GM12891 (cell line): ENCODE measurements at regions not wholly inside any gene's neighbourhood (a gene's known extent, or its start where the extent isn't known, plus 50 kb on each side); places are given as distances from the start of the nearest gene placed in this dataset.

Experiments
- DNase-seq: peaks from one replicate; pipeline ENCODE4 v3.0.0; 2011; ENCODE audit warnings: low spot score; ENCODE audit not compliant: insufficient read length
- FAIRE-seq: peaks from 2 replicates; lab custom pipeline; 2011; peaks lifted over from hg19 to GRCh38; lab: Jason Lieb, UNC
- PAX5 ChIP-seq: IDR thresholded peaks from 2 replicates; pipeline ENCODE4 v1.6.1; 2011; ENCODE audit warnings: low read length, moderate library complexity, mild to moderate bottlenecking; ENCODE audit not compliant: insufficient read depth, severe bottlenecking
- POLR2A ChIP-seq: IDR thresholded peaks from 2 replicates; pipeline ENCODE4 v1.6.1; 2011; ENCODE audit warnings: low read depth, low read length, control low read depth
- POLR2AphosphoS5 ChIP-seq: IDR thresholded peaks from 2 replicates; pipeline ENCODE4 v1.6.1; 2011; ENCODE audit warnings: low read depth, low read length, control low read depth
- POU2F2 ChIP-seq: IDR thresholded peaks from 2 replicates; pipeline ENCODE4 v1.6.1; 2011; ENCODE audit warnings: low read depth, mild to moderate bottlenecking, control low read depth, low read length, moderate library complexity
- SPI1 ChIP-seq: IDR thresholded peaks from 2 replicates; pipeline ENCODE4 v1.6.1; 2011; ENCODE audit warnings: low read depth, low read length, control low read depth
- TAF1 ChIP-seq: IDR thresholded peaks from 2 replicates; pipeline ENCODE4 v1.6.1; 2011; ENCODE audit warnings: low read depth, low read length, control low read depth

DNA sequence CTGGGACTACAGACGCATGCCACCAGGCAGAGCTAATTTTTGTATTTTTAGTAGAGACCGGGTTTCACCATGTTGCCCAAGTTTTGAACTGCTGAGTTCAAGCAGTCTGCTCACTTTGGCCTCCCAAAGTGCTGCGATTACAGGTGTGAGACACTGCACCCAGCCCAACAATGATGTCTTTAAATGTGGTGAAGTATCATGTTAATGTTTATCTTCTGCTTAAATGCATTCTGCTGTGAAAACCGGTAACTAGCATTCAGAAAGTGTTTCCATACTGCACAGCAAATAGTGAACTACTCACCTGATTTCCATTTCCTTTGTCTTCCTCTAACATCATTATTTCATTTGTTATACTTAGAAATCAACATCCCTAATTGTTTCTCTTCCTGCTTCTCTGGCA, 264.0 kb upstream of the ITGA1 start:
- no peak for FAIRE-seq
- no peak for DNase-seq
- TF ChIP-seq POLR2AphosphoS5 (no peak), TAF1 (no peak), POLR2A (no peak), POU2F2 (no peak), PAX5 (no peak), SPI1 (no peak)

DNA sequence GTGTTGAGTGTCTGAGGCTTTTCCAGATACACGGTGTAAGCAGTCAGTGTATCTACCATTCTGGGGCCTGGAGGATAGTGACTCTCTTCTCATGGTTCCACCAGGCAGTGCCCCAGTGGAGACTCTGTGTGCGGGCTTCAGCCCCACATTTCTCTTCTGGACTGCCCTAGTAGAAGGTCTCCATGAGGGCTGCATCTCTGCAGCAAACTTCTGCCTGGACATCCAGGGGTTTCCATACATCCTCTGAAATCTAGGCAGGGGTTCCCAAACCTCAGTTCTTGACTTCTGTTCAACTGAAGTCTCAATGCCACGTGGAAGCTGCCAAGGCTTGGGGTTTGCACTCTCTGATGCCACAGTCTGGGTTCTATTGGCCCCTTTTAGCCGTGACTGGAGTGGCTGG, 256.6 kb upstream of the ITGA1 start:
- TF ChIP-seq POU2F2 (no peak), POLR2AphosphoS5 (no peak), POLR2A (no peak), PAX5 (no peak), SPI1 (no peak), TAF1 (no peak)
- no peak for DNase-seq
- FAIRE-seq, result no peak

DNA sequence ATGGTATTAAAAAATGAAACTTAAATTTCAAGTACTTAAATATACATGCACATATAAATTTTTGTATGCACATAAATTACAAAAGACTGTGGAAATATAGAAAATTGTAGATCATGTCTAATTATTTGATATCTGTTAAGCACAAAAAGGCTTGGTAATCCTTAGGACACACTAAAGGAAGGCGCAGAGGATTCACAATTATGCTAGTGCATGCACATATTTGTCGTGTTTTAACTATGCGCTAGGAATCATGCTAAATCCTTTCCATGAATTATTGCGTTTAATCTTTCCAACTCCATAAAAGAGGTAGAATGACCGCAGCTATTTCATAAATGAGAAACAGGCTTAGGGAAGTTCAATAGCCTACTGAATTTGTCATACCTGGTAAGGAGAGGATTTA, 244.1 kb upstream of the ITGA1 start:
- no peak for TF ChIP-seq POLR2A
- no peak for TF ChIP-seq PAX5
- TF ChIP-seq TAF1, result no peak
- no peak for TF ChIP-seq POU2F2
- no peak for TF ChIP-seq POLR2AphosphoS5
- TF ChIP-seq SPI1, result no peak
- DNase-seq (no peak), FAIRE-seq (no peak)

GRCh38 chr5:52544738-52545137, 243.0 kb upstream of the ITGA1 start:
- FAIRE-seq (no peak), DNase-seq (no peak)
- TF ChIP-seq SPI1 (no peak), POU2F2 (no peak), TAF1 (no peak), PAX5 (no peak), POLR2AphosphoS5 (no peak), POLR2A (no peak)

- no peak for TF ChIP-seq POLR2AphosphoS5
- TF ChIP-seq PAX5, result no peak
- no peak for TF ChIP-seq SPI1
- TF ChIP-seq POU2F2, result no peak
- no peak for TF ChIP-seq TAF1
- no peak for TF ChIP-seq POLR2A
- no peak for DNase-seq
- no peak for FAIRE-seq
Measured at GRCh38 chr5:52554293-52554692, 233.4 kb upstream of the ITGA1 start.

DNA sequence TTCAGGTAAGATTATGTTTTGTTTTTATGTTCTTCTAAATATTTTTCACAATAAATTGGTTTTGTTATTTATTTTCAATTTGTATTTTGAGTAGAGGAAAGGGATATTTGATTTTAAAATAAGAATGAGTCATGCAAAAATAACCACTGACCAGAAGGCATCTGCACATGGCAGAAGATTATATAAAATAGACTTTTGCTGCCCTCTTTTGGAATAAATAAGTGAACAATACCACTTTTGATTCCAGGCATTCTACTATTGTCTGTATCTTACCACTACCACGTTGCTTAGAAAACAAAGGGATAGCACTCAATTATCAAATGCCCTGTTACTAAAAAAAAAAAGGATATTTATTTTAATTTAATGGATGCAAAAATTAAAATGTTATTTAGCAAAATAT, 227.3 kb upstream of the ITGA1 start:
- FAIRE-seq (no peak), DNase-seq (no peak)

GRCh38 chr5:52562473-52562872, 225.2 kb upstream of the ITGA1 start:
- FAIRE-seq (no peak), DNase-seq (no peak)
- TF ChIP-seq PAX5 (no peak), POLR2A (no peak), TAF1 (no peak), POU2F2 (no peak), POLR2AphosphoS5 (no peak), SPI1 (no peak)

More for the DNA sequence above, 227.3 kb upstream of the ITGA1 start:
- TF ChIP-seq POLR2A (no peak), PAX5 (no peak), TAF1 (no peak), POU2F2 (no peak), SPI1 (no peak)

- TF ChIP-seq POLR2A, result no peak
- TF ChIP-seq SPI1, result no peak
- DNase-seq (no peak), FAIRE-seq (no peak)
Measured at GRCh38 chr5:52564587-52564986, 223.1 kb upstream of the ITGA1 start.

DNA sequence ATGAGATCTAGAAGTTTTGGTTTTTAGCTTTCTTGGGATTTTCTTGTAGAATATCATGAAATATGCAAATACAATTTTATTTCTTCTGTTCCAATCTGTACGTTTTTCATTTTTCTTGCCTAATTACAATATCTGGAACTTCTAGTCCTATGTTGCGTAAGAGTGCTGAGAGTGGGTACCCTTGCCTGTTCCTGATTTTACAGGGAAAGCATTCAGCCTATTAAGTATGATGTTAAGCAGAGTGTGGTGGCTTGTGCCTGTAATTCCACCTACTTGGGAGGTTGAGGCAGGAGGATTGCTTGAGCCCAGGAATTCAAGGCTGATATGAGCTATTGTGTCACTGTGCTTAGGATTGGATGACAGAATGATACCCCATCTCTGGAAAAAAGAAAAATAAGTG, 210.2 kb upstream of the ITGA1 start:
- FAIRE-seq, result no peak

DNA sequence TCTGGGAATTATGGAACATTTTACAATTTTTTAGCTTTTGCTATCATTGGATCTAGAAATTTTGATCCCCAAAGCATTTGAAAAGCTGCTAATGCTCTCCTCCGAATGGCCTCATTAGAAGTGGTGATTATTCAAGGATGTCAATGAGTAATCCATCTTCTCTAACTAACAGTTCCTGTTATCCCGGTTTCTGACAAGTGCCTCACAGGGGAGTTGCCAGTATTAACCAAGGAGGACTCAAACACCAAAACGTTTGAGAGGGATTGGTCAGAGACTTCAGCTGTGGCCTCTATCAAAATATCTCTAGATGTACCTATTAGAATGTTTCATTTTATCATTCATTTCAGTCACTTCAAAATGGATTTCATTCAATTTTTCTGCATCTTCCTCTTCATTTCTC, 208.3 kb upstream of the ITGA1 start:
- no peak for FAIRE-seq
- no peak for DNase-seq

More for the DNA sequence above, 210.2 kb upstream of the ITGA1 start:
- TF ChIP-seq POLR2AphosphoS5 (no peak), PAX5 (no peak), TAF1 (no peak), POLR2A (no peak), POU2F2 (no peak), SPI1 (no peak)
- DNase-seq, result no peak

More for the DNA sequence above, 208.3 kb upstream of the ITGA1 start:
- TF ChIP-seq POLR2A, result no peak
- no peak for TF ChIP-seq SPI1
- TF ChIP-seq POU2F2, result no peak
- no peak for TF ChIP-seq POLR2AphosphoS5
- no peak for TF ChIP-seq PAX5
- TF ChIP-seq TAF1, result no peak
